ENCODE measurements at regions not wholly inside any gene's neighbourhood (a gene's known extent, or its start where the extent isn't known, plus 50 kb on each side); places are given as distances from the start of the nearest gene placed in this dataset.
"Not testable (repeated sequence)": the region's sequence is repeated elsewhere in the genome, so short reads cannot be mapped to it uniquely, and the experiment has no call there.

DNA sequence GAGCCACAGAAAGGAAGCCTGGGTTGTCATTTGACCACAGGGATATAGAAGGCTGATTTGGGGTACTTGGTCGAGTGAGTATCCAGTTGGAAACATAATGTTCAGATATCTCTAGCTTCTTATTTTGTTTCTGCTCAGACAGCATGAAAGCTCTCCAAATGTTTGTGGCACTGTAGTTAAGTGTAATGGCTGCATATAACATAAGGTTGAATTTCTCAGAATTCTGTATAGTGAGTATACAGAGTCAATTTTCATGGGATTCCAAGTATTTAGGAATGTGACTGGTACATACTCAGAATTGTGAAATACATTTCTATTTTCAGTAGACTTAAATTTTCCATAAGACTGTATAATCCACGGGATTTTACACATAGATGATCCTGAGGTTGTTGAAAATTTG lies 2102.1 kb upstream of the RAG2 start:
- no peak for DNase-seq

DNA sequence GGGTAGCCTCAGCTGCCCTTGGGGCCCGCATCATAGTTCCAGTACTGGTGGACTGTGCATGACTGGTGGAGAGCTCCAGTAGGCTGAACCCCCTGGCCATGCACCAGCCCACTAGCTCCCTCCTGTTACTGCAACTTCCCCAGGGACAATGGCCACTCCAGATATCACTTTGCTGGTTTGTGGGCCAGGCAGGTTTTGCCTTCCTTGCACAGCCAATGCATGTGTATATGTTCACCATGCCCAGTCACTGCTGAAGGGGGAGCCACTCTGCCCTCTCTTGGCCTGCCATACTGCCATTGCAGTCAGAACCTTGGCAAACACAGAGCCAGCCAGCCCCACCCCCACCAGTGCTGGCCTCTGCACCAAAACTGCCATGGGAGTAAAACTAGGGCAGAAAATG lies 2095.3 kb upstream of the RAG2 start:
- DNase-seq: no peak

- not testable (repeated sequence) for DNase-seq
These were observed 2092.2 kb upstream of the RAG2 start for GRCh38 chr11:38690211-38690610.

- no peak for DNase-seq
These were observed 2089.0 kb upstream of the RAG2 start for GRCh38 chr11:38687008-38687407.

GRCh38 chr11:38683484-38683883 lies 2085.4 kb upstream of the RAG2 start:
- no peak for DNase-seq

- no peak for DNase-seq
These were observed 2082.7 kb upstream of the RAG2 start for GRCh38 chr11:38680746-38681145.

GRCh38 chr11:38680166-38680565 lies 2082.1 kb upstream of the RAG2 start:
- no peak for DNase-seq

DNA sequence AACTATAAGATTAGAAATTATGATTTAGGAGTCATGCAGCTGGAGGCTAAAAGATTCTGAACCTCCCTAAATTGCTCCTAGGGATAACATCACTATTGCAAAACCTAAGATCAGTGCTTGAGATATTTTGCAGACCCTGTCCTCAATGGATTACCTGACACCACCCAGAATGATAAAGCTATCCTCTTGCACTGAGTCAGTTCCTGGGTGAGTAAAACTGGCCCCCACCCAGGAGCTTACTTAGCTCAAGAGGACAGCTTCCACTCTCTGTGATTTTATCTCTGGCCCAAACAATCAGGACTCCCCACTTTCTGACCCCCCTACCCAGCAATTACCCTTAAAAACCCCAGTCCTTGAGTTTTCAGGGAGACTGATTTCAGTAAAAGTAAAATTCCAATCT lies 2074.4 kb upstream of the RAG2 start:
- DNase-seq: no peak

DNA sequence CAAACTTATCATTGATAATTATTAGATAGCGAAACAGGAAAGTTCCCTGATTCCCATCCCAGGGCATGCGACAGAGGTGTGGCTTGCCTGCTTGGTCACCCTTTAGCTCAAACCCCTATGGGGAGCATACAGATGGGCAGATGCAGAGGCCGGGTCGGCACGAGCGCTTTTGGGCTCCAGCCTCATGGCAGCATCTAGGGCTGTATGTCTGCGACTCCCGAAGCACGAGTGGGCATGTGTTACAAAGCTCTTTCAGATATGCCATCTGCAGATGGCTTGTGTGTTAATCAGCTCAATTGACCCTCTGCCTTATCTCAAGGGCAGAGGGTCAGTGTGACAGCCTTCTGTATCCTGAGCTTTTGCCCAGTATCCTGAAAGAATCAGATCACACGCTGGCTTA lies 2069.3 kb upstream of the RAG2 start:
- no peak for DNase-seq

DNA sequence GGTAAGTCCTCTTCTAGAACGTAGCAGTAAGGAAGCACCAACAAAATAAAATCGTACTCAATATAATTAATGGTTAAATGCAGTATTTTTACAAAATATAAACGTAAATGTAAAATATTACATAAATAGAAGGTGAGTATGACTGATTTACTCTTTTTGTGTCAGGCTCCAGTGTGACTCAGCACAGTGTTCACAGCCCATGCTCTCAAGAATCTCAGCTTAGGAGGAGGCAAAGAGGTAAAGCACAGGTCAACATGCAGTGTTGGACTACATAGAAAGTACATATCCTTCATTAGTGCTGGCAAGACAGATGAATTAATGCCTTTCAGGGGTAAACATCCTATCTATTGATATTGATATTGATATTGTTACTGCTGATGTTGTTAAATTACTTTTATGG lies 2050.6 kb upstream of the RAG2 start:
- DNase-seq: no peak

GRCh38 chr11:38646382-38646781 lies 2048.3 kb upstream of the RAG2 start:
- no peak for DNase-seq

DNA sequence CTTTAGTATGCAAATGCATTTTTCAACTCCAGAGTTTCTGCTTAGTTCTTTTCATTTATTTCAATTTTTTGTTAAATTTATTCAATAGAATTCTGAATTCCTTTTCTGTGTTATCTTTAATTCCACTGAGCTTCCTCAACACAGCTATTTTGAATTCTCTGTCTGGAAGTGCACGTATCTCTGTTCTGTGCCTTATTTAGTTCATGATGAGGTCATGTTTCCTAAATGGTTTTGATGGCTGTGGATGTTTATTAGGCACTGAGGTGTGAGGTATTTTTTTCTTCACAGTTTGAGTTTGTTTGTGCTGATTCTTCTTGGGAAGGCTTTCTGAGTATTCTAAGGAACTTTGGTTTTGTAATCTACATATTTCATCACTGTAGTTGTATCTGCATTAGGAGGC lies 2042.8 kb upstream of the RAG2 start:
- DNase-seq: no peak

GRCh38 chr11:38612701-38613100 lies 2014.7 kb upstream of the RAG2 start:
- no peak for DNase-seq

- DNase-seq: not testable (repeated sequence)
These were observed 2003.3 kb upstream of the RAG2 start for GRCh38 chr11:38601371-38601770.

DNA sequence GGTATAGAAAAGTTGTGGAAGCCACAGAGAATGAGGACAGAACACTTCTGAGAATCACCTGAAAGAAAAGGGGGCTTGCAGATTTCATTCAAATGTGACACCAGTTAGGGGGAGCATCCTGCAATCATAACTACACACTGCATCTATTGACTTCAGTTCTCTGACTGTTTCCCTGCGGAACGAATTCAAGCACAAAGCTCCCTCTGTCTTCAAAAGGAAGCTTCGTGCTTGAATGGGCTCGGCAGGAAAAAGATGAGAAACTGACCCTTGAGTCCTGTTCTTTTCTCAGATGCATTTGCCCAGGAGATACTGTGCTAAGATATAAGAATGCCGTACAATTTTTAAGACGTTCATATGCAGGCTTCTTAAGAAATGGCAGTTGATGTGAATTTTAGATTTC lies 2000.4 kb upstream of the RAG2 start:
- DNase-seq: no peak

DNA sequence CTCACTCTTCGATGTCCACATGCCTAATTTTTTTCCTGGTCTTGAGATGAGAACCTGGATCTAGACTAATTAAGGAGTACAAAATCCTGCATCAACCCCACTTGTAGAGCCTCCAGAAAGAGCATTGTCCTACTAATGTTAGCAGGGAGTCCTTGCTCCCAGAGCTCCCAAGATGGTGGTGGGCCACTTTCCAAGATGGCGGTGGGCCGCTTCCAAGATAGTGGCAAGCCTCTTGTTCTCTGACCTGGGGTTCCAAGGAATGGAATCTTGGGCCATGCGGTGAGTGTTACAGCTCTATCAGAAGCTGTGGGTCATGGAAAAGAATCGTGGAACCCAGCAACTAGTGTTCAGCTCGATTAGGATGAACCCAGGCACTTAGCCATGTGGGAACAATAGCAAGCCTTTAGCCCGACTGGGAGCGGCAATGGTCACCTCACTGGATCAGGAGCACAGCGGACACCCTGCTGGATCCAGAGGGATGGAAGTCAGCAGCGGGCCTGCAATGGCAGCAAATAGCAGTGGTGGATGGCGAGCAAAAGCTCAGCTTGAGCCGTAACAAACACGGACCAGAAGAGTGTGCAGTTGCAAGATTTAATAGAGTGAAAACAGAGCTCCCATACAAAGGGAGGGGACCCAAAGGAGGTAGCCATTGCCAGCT lies 1997.5 kb upstream of the RAG2 start:
- not testable (repeated sequence) for DNase-seq

DNA sequence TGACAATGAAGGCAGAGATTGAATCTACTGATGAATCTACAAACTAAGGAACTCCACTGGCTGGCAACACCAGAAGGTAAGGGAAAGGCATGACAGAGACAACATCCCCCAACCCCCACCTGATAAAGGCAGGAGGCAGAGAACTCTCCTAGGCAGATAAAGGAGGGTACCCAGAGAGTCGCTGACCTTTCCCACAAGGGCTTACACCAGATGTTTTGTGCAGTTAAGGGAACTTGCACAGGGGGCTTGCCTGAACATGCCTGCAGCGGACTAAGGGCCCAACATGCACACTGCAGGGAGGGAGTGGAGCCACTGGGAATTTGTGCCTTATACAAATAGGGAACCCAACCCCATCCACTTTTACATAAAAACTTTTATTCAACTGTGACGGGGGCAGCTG lies 1996.9 kb upstream of the RAG2 start:
- DNase-seq: no peak

DNA sequence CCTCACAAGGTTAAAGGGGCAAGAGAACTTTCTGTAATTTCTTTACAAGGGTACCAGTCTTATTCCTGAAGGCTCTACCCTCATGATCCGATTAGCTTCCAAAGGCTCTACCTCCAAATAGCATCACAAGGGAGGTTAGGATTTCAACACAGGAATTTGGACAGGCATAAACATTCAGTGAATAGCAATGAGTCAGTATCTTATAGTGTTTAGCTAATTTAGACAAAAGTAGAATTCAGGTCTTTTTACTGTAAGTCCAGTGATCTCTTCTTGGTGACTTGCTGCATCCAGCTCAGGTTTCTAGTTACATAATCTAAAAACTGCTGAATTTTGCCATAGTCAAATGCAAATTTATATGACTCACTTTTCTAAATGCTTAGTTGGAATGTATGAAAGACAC lies 1995.6 kb upstream of the RAG2 start:
- no peak for DNase-seq

DNA sequence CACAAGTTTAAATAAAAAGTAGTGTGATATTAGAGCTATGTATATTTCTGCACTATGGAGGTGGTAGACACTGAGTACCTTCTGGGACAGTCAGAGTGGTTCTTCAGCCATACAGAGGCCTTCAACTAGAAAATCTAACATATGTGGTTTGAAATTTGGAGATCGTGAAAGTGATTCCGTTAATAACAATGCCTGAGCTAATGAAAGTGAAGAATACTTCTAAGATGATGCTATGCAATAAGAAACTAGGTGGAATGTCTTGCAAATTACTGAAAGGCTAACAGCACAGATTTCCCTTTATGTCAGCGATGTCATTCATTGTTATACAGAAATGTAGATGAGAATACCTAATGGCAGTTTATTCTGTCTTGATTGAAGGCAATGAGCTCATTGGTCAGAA lies 1984.7 kb upstream of the RAG2 start:
- no peak for DNase-seq

GRCh38 chr11:38582151-38582550 lies 1984.1 kb upstream of the RAG2 start:
- DNase-seq: no peak

DNA sequence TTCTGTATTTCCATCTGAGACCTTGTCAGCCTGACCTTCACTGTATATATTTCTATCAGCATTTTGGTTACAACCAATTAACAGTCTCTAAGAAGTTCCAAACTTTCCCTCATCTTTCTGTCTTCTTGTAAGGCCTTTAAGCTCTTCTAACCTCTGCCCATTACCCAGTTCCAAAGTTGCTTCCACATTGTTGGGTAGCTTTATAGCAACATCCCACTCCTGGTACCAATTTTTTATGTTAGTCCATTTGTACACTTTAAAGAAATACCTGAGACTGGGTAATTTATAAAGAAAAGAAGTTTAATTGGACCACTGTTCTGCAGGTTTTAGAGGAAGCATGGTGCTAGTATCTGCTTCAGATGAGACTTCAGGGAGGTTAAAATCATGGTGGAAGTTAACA lies 1979.7 kb upstream of the RAG2 start:
- DNase-seq: no peak

GRCh38 chr11:38562562-38562961 lies 1964.5 kb upstream of the RAG2 start:
- no peak for DNase-seq

DNA sequence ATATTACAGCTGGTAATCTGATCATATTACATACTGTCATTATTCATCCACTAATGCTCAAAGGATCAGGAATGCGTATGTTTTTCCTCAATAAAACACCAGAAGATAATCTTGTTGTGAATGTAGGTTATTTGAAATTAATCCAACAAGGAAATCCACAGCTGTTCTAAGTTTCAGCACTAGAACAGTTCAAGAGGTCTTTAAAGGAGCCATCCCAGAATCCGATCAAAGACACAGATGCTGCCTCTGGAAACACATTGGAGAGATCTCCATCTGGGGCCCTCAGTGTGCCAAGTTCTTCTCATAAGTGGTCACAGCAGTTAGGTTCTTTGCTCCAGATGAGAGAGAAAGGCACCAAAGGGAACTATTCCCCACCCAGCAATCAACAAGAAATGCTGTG lies 1955.1 kb upstream of the RAG2 start:
- no peak for DNase-seq

DNA sequence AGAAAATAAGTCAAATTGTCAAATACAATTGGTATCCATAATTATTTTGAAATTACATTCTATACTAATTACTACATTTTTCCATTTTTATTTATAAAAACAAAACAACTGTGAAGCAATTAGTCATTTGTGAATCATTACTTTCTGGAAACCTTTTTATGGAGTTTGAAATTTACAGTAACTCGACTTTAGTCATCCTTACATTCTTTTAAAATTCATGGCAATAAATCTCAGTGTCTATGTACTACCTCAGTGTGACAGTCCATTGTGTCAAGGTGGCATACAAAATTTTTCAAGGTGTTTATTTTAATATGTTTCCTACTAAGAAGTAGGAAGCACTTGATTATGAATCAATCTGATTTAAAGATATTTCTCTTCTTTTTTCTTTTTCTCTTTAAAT lies 1949.4 kb upstream of the RAG2 start:
- no peak for DNase-seq

- no peak for DNase-seq
These were observed 1946.0 kb upstream of the RAG2 start for GRCh38 chr11:38543986-38544385.

GRCh38 chr11:38543311-38543710 lies 1945.3 kb upstream of the RAG2 start:
- DNase-seq: no peak
